ENCODE measurements at regions not wholly inside any gene's neighbourhood (a gene's known extent, or its start where the extent isn't known, plus 50 kb on each side); places are given as distances from the start of the nearest gene placed in this dataset.

DNA sequence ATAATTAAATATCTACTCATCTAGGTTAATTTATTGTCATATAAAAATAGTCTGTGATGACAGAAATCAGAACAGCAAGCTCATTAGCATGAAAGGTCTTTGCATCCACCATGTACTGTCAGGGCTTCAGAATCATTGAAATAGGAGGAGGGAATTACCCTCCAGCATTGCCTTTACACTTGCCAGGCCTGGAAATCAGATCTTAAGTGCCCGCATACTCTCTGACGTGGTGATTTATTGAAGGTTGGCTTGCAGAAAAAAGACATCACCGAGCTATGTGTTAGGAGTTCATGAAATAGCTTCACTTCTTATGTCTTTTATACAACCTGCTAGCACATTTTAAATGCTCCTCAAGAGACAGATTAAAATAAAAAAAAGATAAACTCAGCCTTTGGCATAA is 661.7 kb upstream of the SLITRK1 start:
- H3K27ac Mint-ChIP-seq, result no peak overlapping the region
- DNase-seq, result no peak

DNA sequence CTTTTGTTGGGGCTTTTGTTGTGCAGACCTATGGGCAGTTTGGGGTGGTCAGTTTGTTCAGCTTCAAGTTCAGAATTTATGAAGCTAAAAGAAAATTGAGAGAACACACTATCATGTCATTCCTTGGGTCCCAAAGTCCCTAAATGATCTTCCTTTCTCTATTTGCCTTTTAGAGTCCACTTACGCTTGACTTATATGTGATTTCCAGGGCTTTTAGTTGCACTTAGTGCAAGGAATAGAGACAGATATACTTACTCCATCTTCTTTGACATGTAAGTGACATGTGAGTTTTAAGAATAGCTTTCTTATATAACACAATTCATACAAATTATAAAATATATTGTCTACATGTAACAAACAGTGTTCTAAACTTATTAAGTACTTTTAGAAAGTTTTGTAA is 660.1 kb upstream of the SLITRK1 start:
- Mint-ChIP-seq H3K27ac (no peak overlapping the region), H3K36me3 (ENCODE audit: low read depth) (no peaks in the 10 kb centered on the region), H3K4me1 (no peaks in the 10 kb centered on the region), H3K4me3 (no peak overlapping the region), H3K9me3 (peaks cover 3% of the 10 kb centered on the region), H3K27me3 (no peaks in the 10 kb centered on the region)
- no peak for ATAC-seq
- no peak for DNase-seq

More for the DNA sequence above, 661.7 kb upstream of the SLITRK1 start:
- ATAC-seq, result no peak
- H3K4me1 Mint-ChIP-seq, result no peaks in the 10 kb centered on the region
- H3K27me3 Mint-ChIP-seq, result no peaks in the 10 kb centered on the region
- peaks cover 3% of the 10 kb centered on the region for H3K9me3 Mint-ChIP-seq
- no peaks in the 10 kb centered on the region for H3K36me3 Mint-ChIP-seq (ENCODE audit: low read depth)
- no peak overlapping the region for H3K4me3 Mint-ChIP-seq

DNA sequence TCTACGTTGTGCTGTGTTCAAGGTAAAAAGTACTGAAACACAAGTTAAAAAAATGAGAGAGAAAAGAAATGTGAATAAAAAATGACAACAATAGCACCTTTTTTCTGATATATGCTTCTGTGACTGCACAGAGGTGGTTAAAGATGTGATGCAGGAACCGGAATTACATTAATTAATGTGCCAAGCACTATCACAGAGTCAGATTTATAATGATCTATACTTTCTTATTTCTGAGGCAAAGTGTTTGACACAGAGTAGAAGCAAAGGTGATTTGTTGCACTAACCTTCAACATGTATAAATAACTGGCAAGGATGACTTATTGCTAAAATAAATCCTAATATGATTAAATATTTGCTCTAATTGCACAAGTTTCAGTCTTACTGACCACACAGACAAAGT is 654.6 kb upstream of the SLITRK1 start:
- H3K9me3 Mint-ChIP-seq, result peaks cover 10% of the 10 kb centered on the region
- DNase-seq (no peak), ATAC-seq (no peak)
- no peaks in the 10 kb centered on the region for H3K27me3 Mint-ChIP-seq
- no peak overlapping the region for H3K27ac Mint-ChIP-seq
- H3K4me1 Mint-ChIP-seq, result no peaks in the 10 kb centered on the region
- H3K4me3 Mint-ChIP-seq, result no peak overlapping the region
- no peaks in the 10 kb centered on the region for H3K36me3 Mint-ChIP-seq (ENCODE audit: low read depth)

DNA sequence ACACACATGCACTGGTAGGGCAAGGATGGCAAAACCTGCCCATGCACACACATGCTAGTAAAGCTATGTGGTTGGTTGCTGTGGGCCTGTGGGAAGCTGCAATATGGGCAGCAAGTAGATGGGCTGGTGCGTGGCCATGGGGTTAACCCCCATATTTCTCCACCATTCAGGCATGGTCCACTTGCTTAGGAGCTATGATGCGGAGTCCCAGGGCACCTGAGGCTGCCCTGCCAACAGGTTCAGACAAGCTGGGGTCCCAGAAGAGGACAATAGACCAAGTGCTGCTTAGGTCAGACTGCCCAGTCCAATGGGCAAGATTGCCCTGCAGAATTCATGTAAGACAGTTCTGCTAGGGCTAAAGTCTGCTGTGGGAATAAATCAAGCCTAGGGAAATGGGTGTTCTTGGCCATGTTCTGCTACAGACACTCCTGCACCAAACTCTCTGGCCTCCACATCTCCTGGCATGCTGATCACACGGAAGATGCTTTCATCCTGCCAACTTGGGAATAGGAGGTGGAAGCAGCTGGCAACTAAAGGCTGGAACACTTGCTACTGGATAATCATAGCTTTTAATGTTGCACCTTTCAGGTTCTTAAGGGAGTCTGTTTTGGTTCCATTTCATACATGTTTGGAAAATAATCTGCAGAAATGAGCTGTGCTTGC is 646.3 kb upstream of the SLITRK1 start:
- Mint-ChIP-seq H3K27ac (no peak overlapping the region), H3K4me3 (no peak overlapping the region), H3K4me1 (no peaks in the 10 kb centered on the region), H3K27me3 (no peaks in the 10 kb centered on the region), H3K36me3 (ENCODE audit: low read depth) (no peaks in the 10 kb centered on the region), H3K9me3 (no peaks in the 10 kb centered on the region)
- DNase-seq (no peak), ATAC-seq (peak; percentile 24)

DNA sequence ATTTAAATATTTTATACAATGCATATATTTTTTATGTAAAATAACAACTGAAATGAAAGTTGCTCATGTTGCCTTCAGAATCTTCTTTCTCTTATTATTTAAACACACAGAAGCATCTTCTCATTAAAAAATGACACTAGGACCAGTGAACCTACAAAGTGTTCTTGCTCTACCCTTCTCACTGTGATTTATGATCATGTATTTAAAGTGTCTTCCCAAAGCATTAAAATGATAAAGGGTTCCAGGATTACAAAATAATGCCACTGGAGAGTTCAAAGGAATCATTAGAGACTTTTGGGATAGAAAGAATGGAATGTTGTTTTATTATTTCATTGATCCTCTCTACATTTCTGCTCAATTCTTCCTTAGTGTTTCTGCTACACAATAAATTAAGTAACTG is 643.6 kb upstream of the SLITRK1 start:
- Mint-ChIP-seq H3K4me3 (no peak overlapping the region), H3K4me1 (no peaks in the 10 kb centered on the region), H3K27ac (no peak overlapping the region), H3K9me3 (no peaks in the 10 kb centered on the region), H3K27me3 (no peaks in the 10 kb centered on the region), H3K36me3 (ENCODE audit: low read depth) (no peaks in the 10 kb centered on the region)
- ATAC-seq (no peak), DNase-seq (no peak)

DNA sequence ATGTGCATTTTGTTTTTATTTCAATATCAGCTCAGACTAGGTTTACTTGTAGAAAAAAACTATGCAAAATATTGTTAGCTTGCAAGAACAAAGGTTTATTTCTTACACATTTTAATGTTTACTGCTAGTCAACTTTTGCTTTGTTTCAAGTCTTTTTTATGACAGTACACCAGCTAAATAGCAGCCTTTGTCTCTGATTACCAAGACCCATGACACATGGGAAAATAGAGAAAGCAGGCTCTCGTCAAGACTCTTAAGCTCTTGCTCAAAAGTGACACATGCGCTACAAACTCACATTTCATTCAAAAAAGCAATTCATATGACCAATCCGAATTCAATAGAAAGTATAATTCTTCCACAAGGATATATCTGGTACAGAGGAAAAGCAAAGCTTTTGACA is 642.3 kb upstream of the SLITRK1 start:
- no peak for DNase-seq
- no peaks in the 10 kb centered on the region for H3K27me3 Mint-ChIP-seq
- H3K36me3 Mint-ChIP-seq (ENCODE audit: low read depth), result no peaks in the 10 kb centered on the region
- no peak for ATAC-seq
- H3K27ac Mint-ChIP-seq, result no peak overlapping the region
- no peaks in the 10 kb centered on the region for H3K4me1 Mint-ChIP-seq
- no peaks in the 10 kb centered on the region for H3K9me3 Mint-ChIP-seq
- H3K4me3 Mint-ChIP-seq, result no peak overlapping the region

DNA sequence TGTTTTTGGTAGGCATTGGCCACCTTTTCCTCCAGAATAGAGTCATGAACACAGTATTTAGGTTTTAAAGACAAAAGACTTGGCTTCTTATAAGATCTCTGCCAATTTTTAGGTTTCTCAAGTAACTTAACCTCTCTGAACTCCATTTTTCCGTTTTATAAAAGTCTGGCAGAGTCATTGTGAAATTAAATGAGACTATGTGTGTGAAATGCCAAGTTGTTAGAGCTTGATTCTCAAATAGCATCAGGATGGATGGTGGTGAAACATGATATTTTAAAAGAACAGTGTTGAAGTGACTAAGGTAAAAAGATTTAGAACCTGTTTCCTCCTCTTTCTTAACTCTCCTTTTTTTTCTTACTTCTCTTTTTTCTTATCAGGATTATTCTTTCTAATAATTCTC is 617.7 kb upstream of the SLITRK1 start:
- ATAC-seq (no peak), DNase-seq (no peak)
- Mint-ChIP-seq H3K27ac (no peak overlapping the region), H3K9me3 (no peaks in the 10 kb centered on the region), H3K36me3 (ENCODE audit: low read depth) (no peaks in the 10 kb centered on the region), H3K4me3 (no peak overlapping the region), H3K27me3 (no peaks in the 10 kb centered on the region), H3K4me1 (no peaks in the 10 kb centered on the region)

DNA sequence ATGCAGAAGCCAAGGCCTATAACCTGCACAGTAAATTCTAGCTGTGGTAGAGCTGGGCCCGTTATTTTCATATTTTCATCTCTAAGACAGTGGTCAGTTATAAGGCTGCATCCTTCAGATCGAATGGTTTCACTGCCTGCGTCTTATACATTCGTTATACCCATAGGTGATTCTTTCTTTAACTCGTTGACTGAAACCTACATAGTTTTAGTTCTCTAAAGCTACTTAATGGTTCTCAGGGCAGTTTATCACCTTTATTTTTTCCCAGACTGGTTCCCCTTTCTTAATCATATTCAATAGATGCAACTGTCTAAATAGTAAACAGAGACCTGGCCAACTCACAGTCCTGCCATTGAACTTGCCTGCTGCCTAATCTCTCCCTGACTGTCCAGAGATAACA is 615.3 kb upstream of the SLITRK1 start:
- Mint-ChIP-seq H3K4me1 (no peaks in the 10 kb centered on the region), H3K9me3 (no peaks in the 10 kb centered on the region), H3K27ac (no peak overlapping the region), H3K4me3 (no peak overlapping the region), H3K36me3 (ENCODE audit: low read depth) (no peaks in the 10 kb centered on the region), H3K27me3 (no peaks in the 10 kb centered on the region)
- ATAC-seq (no peak), DNase-seq (no peak)

DNA sequence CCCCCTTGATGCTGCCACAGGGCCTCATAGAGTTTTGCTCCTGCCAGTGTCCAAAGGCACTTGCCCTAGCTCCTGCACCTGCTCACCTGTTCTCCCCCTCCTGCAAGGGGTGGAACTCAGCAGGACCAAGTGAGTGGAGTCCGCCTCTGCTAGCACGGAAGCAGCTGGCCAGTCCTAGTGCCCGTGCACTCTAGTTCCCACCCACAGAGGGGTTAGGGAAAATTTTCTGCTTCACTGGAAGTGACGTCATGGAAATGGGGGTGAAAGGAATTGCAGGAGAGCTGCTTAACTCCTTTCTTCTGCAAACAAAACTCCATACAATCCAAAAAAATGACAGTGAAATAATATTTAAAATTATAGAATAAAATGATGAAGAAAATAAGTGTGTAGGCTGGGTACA is 609.7 kb upstream of the SLITRK1 start:
- DNase-seq, result no peak
- no peaks in the 10 kb centered on the region for H3K9me3 Mint-ChIP-seq
- no peaks in the 10 kb centered on the region for H3K36me3 Mint-ChIP-seq (ENCODE audit: low read depth)
- ATAC-seq, result no peak
- H3K27me3 Mint-ChIP-seq, result no peaks in the 10 kb centered on the region
- H3K4me3 Mint-ChIP-seq, result no peak overlapping the region
- no peak overlapping the region for H3K27ac Mint-ChIP-seq
- no peaks in the 10 kb centered on the region for H3K4me1 Mint-ChIP-seq

DNA sequence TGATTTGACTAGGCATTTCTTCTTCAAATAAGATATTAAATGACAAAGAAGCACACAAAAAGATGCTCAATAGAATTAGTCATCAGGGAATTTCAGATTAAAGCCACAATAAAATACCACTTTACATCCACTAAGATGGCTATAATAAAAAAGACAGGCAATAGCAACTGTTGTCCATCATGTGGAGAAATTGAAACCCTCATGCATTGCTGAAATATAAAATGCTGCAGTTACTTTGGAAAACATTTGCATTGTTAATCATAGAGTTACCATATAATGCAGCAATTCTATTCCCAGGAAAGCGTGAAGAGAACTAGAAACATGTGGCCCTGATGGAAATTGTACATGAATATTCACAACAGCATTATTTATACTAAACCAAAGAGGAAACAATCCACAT is 605.5 kb upstream of the SLITRK1 start:
- H3K4me3 Mint-ChIP-seq, result no peak overlapping the region
- no peaks in the 10 kb centered on the region for H3K4me1 Mint-ChIP-seq
- DNase-seq (no peak), ATAC-seq (no peak)
- no peak overlapping the region for H3K27ac Mint-ChIP-seq
- no peaks in the 10 kb centered on the region for H3K27me3 Mint-ChIP-seq
- no peaks in the 10 kb centered on the region for H3K9me3 Mint-ChIP-seq
- H3K36me3 Mint-ChIP-seq (ENCODE audit: low read depth), result no peaks in the 10 kb centered on the region

DNA sequence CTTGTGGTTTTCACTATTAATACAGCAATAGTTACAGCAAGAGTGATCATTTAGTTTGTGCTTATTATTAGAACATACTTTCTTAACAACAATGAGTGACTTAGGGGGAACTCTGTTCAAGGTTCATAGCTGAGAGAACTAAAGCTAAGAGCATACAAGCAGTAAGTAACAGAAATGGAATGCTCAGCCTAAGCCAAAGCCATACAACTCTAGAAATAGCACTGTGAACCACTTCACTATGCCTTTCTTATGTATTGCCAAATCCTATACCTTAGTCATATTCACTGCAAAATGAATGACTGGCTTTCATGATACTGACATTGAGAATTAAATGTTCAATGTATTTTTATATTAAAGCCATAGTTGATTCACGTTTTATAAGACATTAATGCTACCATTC is 599.7 kb upstream of the SLITRK1 start:
- Mint-ChIP-seq H3K36me3 (ENCODE audit: low read depth) (no peaks in the 10 kb centered on the region), H3K4me1 (no peaks in the 10 kb centered on the region), H3K27me3 (no peaks in the 10 kb centered on the region), H3K4me3 (no peak overlapping the region), H3K9me3 (peaks cover 4% of the 10 kb centered on the region), H3K27ac (no peak overlapping the region)
- DNase-seq, result no peak
- ATAC-seq, result no peak

DNA sequence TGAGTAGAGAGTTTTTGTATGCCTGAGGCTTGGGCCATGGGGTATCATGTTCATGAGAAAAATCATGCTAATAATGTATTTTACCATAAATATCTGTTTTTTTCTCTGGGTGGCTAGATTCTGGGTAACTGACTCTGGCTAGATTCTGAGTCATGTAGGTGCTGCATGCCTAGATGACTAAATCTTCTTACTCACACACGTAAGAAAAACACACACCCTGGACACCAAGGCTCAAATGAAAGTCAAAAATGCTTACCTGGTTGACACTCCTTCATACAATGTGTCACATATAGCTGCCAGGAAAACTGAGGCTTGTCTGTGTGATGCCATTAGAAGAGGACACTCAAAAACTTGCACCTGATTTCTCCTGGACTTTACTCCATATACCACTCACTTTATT is 597.4 kb upstream of the SLITRK1 start:
- no peaks in the 10 kb centered on the region for H3K4me1 Mint-ChIP-seq
- DNase-seq (no peak), ATAC-seq (no peak)
- no peak overlapping the region for H3K4me3 Mint-ChIP-seq
- H3K36me3 Mint-ChIP-seq (ENCODE audit: low read depth), result no peaks in the 10 kb centered on the region
- H3K27ac Mint-ChIP-seq, result no peak overlapping the region
- H3K9me3 Mint-ChIP-seq, result peaks cover 11% of the 10 kb centered on the region
- no peaks in the 10 kb centered on the region for H3K27me3 Mint-ChIP-seq

DNA sequence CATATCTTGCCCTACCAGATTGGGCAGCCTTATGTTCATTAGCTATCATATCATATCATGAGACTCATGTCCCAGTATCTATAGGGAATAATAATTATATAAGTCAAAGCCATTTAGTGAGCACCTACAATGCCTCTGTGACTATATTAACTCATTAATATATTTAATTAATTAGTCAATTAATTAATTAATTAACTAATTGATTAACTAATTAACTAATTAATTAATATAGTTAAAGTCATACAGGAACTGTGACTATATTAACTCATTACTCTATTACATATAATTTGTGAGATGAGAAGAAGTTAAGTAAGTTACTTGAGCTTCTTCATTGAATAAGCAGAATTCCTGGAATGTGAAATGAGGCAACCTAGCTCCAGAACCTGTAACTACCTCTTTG is 588.3 kb upstream of the SLITRK1 start:
- H3K36me3 Mint-ChIP-seq (ENCODE audit: low read depth), result no peaks in the 10 kb centered on the region
- no peaks in the 10 kb centered on the region for H3K27me3 Mint-ChIP-seq
- H3K4me3 Mint-ChIP-seq, result no peak overlapping the region
- ATAC-seq (no peak), DNase-seq (no peak)
- no peaks in the 10 kb centered on the region for H3K4me1 Mint-ChIP-seq
- H3K9me3 Mint-ChIP-seq, result peaks cover 4% of the 10 kb centered on the region
- H3K27ac Mint-ChIP-seq, result no peak overlapping the region

DNA sequence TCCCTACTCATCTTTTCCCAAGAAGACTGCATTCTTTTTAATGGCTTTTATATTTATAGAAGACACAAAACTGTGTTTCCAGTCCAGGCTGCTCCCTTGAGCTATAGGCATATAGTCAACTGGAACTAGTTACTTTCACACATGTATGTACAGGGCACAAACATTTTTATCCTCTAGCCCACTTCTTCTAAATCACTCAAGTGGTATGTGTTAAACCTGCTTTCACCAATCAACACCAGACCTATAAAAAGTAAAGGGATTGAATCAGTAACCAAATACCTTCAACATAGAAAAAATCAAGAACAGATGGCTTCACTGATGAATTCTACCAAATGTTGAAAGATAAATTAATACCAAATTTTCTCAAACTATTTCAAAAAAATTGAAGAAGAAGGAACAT is 584.2 kb upstream of the SLITRK1 start:
- Mint-ChIP-seq H3K27me3 (no peaks in the 10 kb centered on the region), H3K36me3 (ENCODE audit: low read depth) (no peaks in the 10 kb centered on the region), H3K9me3 (peaks cover 8% of the 10 kb centered on the region), H3K4me1 (no peaks in the 10 kb centered on the region), H3K27ac (no peak overlapping the region), H3K4me3 (no peak overlapping the region)
- ATAC-seq (no peak), DNase-seq (no peak)

DNA sequence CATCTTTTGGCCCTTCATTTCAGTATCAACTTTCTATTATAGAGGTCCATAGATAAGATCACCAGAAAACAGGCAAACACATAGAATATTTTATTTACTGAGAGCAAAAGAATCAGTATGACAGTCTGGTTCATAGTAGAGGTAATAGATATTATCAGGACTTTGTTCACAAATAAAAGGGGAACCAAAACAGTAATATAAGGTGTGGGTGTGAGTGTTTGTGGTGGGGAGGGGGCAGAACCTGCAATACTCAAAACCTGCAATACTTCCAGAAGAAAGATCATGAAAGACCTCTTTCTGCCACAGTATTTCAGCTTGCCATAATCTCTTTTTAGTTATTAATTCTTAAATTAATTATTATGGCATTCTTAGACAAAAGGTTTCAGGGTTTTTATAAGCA is 578.7 kb upstream of the SLITRK1 start:
- ATAC-seq (no peak), DNase-seq (no peak)
- no peaks in the 10 kb centered on the region for H3K27me3 Mint-ChIP-seq
- no peaks in the 10 kb centered on the region for H3K4me1 Mint-ChIP-seq
- peaks cover 8% of the 10 kb centered on the region for H3K9me3 Mint-ChIP-seq
- H3K27ac Mint-ChIP-seq, result no peak overlapping the region
- H3K4me3 Mint-ChIP-seq, result no peak overlapping the region
- no peaks in the 10 kb centered on the region for H3K36me3 Mint-ChIP-seq (ENCODE audit: low read depth)
